GM12864 (cell line): ENCODE measurements at regions not wholly inside any gene's neighbourhood (a gene's known extent, or its start where the extent isn't known, plus 50 kb on each side); places are given as distances from the start of the nearest gene placed in this dataset.

Experiments
- DNase-seq: peaks from one replicate; pipeline ENCODE4 v3.0.0-alpha.2; 2011; ENCODE audit warnings: low read depth
- H3K4me3 ChIP-seq: 2 replicates; pipeline ENCODE4 v1.5.1; 2011; ENCODE audit warnings: mild to moderate bottlenecking, low read depth, low read length, control low read depth
- CTCF ChIP-seq: IDR thresholded peaks from 2 replicates; pipeline ENCODE4 v1.5.1; 2011; ENCODE audit warnings: low read depth, mild to moderate bottlenecking, moderate library complexity, low read length, control low read depth, inconsistent platforms; ENCODE audit errors: missing control alignments

- DNase-seq, result no peak
- no peak for TF ChIP-seq CTCF
- no peak overlapping the region for H3K4me3 ChIP-seq
These were observed 165.7 kb downstream of the CBLN1 start for GRCh38 chr16:49115956-49116355.

- H3K4me3 ChIP-seq, result no peak overlapping the region
- no peak for TF ChIP-seq CTCF
- no peak for DNase-seq
These were observed 168.9 kb downstream of the CBLN1 start for GRCh38 chr16:49112754-49113153.

GRCh38 chr16:49111351-49111750, 170.3 kb downstream of the CBLN1 start:
- no peak for TF ChIP-seq CTCF
- no peak for DNase-seq
- H3K4me3 ChIP-seq, result no peak overlapping the region

- TF ChIP-seq CTCF, result no peak
- DNase-seq, result no peak
- H3K4me3 ChIP-seq, result no peak overlapping the region
These were observed 173.0 kb downstream of the CBLN1 start for GRCh38 chr16:49108611-49109010.

- no peak for DNase-seq
- no peak overlapping the region for H3K4me3 ChIP-seq
- TF ChIP-seq CTCF, result no peak
These were observed 178.3 kb downstream of the CBLN1 start for GRCh38 chr16:49103298-49103697.

GRCh38 chr16:49101997-49102396, 179.6 kb downstream of the CBLN1 start:
- no peak overlapping the region for H3K4me3 ChIP-seq
- DNase-seq, result no peak
- TF ChIP-seq CTCF, result no peak

GRCh38 chr16:49100366-49100765, 181.3 kb downstream of the CBLN1 start:
- no peak for DNase-seq
- no peak overlapping the region for H3K4me3 ChIP-seq
- no peak for TF ChIP-seq CTCF
